ENCODE measurements at regions not wholly inside any gene's neighbourhood (a gene's known extent, or its start where the extent isn't known, plus 50 kb on each side); places are given as distances from the start of the nearest gene placed in this dataset.
A peak's percentile ranks its signal among the peaks of the same experiment; 100 is the strongest.

DNA sequence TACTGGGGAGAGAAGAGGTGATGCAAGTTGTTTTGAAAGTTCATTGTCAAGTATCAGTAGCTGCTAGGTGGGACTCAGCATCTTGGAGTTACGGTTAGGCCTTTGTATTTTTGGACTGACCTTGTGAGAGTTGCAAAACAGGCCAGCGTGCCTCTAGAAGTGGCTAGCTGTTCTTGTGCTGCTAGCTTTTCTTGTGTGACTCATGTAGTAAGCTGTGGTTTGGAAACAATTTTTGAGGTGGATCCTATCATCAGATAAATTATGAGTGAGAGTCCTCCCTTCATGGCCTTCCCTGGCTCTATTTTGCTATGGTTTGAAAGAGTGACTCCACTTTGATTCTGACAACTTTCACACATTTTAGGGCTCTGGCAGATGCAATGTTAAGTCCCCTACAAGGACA is 409.2 kb upstream of the HS6ST1 start:
- no peak overlapping the region for H3K4me3 ChIP-seq (replicated peaks; ENCODE audit: insufficient read depth, low read length)
- TF ChIP-seq SPI1 (IDR thresholded peaks at IDR 0.05; ENCODE audit: borderline replicate concordance, low read depth) (no peak), GABPA (IDR thresholded peaks at IDR 0.05; ENCODE audit: low read depth) (no peak), POLR2AphosphoS5 (IDR thresholded peaks at IDR 0.05; ENCODE audit: low read depth) (no peak; the same call in 1 of the 2 replicates)
- TF ChIP-seq, protein P1, sequence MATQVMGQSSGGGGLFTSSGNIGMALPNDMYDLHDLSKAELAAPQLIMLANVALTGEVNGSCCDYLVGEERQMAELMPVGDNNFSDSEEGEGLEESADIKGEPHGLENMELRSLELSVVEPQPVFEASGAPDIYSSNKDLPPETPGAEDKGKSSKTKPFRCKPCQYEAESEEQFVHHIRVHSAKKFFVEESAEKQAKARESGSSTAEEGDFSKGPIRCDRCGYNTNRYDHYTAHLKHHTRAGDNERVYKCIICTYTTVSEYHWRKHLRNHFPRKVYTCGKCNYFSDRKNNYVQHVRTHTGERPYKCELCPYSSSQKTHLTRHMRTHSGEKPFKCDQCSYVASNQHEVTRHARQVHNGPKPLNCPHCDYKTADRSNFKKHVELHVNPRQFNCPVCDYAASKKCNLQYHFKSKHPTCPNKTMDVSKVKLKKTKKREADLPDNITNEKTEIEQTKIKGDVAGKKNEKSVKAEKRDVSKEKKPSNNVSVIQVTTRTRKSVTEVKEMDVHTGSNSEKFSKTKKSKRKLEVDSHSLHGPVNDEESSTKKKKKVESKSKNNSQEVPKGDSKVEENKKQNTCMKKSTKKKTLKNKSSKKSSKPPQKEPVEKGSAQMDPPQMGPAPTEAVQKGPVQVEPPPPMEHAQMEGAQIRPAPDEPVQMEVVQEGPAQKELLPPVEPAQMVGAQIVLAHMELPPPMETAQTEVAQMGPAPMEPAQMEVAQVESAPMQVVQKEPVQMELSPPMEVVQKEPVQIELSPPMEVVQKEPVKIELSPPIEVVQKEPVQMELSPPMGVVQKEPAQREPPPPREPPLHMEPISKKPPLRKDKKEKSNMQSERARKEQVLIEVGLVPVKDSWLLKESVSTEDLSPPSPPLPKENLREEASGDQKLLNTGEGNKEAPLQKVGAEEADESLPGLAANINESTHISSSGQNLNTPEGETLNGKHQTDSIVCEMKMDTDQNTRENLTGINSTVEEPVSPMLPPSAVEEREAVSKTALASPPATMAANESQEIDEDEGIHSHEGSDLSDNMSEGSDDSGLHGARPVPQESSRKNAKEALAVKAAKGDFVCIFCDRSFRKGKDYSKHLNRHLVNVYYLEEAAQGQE (IDR thresholded peaks at IDR 0.05; ENCODE audit: insufficient replicate concordance, low read depth) = no peak
- TF ChIP-seq, protein P2, sequence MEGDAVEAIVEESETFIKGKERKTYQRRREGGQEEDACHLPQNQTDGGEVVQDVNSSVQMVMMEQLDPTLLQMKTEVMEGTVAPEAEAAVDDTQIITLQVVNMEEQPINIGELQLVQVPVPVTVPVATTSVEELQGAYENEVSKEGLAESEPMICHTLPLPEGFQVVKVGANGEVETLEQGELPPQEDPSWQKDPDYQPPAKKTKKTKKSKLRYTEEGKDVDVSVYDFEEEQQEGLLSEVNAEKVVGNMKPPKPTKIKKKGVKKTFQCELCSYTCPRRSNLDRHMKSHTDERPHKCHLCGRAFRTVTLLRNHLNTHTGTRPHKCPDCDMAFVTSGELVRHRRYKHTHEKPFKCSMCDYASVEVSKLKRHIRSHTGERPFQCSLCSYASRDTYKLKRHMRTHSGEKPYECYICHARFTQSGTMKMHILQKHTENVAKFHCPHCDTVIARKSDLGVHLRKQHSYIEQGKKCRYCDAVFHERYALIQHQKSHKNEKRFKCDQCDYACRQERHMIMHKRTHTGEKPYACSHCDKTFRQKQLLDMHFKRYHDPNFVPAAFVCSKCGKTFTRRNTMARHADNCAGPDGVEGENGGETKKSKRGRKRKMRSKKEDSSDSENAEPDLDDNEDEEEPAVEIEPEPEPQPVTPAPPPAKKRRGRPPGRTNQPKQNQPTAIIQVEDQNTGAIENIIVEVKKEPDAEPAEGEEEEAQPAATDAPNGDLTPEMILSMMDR (IDR thresholded peaks at IDR 0.05; ENCODE audit: insufficient read depth, low read length) = no peak
- no peaks in the 10 kb centered on the region for H3K27me3 ChIP-seq (ENCODE audit: insufficient read depth, poor library complexity, severe bottlenecking)
- DNase-seq (ENCODE audit: low read depth in 1 of 2, low spot score in 1 of 2) = peak; percentile 32 to 55
- no peak overlapping the region for H3K27ac ChIP-seq (replicated peaks)

GRCh38 chr2:128729051-128729450 is 410.4 kb upstream of the HS6ST1 start:
- TF ChIP-seq POLR2AphosphoS5 (IDR thresholded peaks at IDR 0.05; ENCODE audit: low read depth) (no peak), SPI1 (IDR thresholded peaks at IDR 0.05; ENCODE audit: borderline replicate concordance, low read depth) (no peak), GABPA (IDR thresholded peaks at IDR 0.05; ENCODE audit: low read depth) (no peak)
- TF ChIP-seq, protein P2 (IDR thresholded peaks at IDR 0.05; ENCODE audit: insufficient read depth, low read length) = no peak
- TF ChIP-seq, protein P1 (IDR thresholded peaks at IDR 0.05; ENCODE audit: insufficient replicate concordance, low read depth) = no peak
- H3K27ac ChIP-seq (replicated peaks) = no peak overlapping the region

GRCh38 chr2:128731994-128732650 is 413.5 kb upstream of the HS6ST1 start:
- no peak for DNase-seq (ENCODE audit: low read depth in 1 of 2, low spot score in 1 of 2)
- no peak overlapping the region for H3K4me3 ChIP-seq (replicated peaks; ENCODE audit: insufficient read depth, low read length)
- H3K27me3 ChIP-seq (ENCODE audit: insufficient read depth, poor library complexity, severe bottlenecking) = no peaks in the 10 kb centered on the region

More at GRCh38 chr2:128729051-128729450, 410.4 kb upstream of the HS6ST1 start:
- Histone ChIP-seq H3K4me3 (replicated peaks; ENCODE audit: insufficient read depth, low read length) (no peak overlapping the region), H3K27me3 (ENCODE audit: insufficient read depth, poor library complexity, severe bottlenecking) (no peaks in the 10 kb centered on the region)
- DNase-seq (ENCODE audit: low read depth in 1 of 2, low spot score in 1 of 2) = no peak

More at GRCh38 chr2:128731994-128732650, 413.5 kb upstream of the HS6ST1 start:
- TF ChIP-seq POLR2AphosphoS5 (IDR thresholded peaks at IDR 0.05; ENCODE audit: low read depth) = no peak
- no peak for TF ChIP-seq SPI1 (IDR thresholded peaks at IDR 0.05; ENCODE audit: borderline replicate concordance, low read depth)
- TF ChIP-seq, protein P2 (IDR thresholded peaks at IDR 0.05; ENCODE audit: insufficient read depth, low read length) = no peak
- TF ChIP-seq, protein P1 (IDR thresholded peaks at IDR 0.05; ENCODE audit: insufficient replicate concordance, low read depth) = no peak
- TF ChIP-seq GABPA (IDR thresholded peaks at IDR 0.05; ENCODE audit: low read depth) = no peak
- no peak overlapping the region for H3K27ac ChIP-seq (replicated peaks)

All from HL-60 (cell line).